Gastrocnemius medialis (tissue), 4 donors: ENCODE measurements at regions not wholly inside any gene's neighbourhood (a gene's known extent, or its start where the extent isn't known, plus 50 kb on each side); places are given as distances from the start of the nearest gene placed in this dataset.

Source experiments
- CTCF ChIP-seq, 5 experiments: fragments of 450-650 bp in 3 of 5; fragments of 200-600 bp in 2 of 5; sonication (generic) in 2 of 5; IDR thresholded peaks in 4 of 5; conservative IDR thresholded peaks in 1 of 5; 1 replicate in 4 of 5; 2 replicates in 1 of 5; pipeline ENCODE4 v1.5.1; 2016 to 2019; ENCODE audit warnings: antibody characterized with exemption in 5 of 5, mild to moderate bottlenecking in 3 of 5, moderate library complexity in 3 of 5
- POLR2A ChIP-seq, 2 donors: fragments of 450-650 bp; IDR thresholded peaks; one replicate each; pipeline ENCODE4 v1.6.1; 2017; ENCODE audit warnings: antibody characterized with exemption in 2 of 2, mild to moderate bottlenecking in 2 of 2, moderate library complexity in 2 of 2

DNA sequence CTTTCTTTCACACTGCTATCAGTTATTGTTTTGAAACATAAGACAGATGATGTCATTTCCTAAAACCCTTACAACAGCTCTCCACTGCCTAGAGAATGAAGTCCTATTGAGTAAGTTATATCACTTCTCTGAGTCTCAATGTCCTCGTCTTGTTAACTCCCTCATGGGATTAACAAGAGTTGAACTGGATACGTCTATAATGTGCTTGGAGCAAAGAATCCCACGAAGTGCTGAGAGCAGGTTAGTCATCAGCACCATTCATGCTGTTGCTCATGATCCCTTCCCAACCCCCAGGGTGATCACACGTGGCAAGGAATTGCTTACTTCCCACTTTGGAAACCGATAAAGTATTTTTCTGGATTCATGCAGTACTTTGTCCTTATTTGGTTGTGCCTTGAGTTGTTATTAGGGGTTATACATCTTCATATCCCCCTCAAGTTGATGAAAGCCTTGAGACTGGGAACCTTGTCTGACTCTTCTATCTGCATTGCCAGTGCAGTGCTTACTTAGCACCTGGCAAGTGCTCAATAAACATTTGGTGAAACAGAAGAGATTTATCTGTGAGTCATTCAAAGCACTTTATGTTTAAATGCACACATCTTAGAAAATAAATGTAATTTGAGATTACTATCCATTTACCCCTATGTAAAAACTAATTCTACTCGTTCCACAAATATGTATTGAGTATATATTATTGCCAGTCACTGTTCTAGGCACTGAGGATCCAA lies 487.5 kb downstream of the EPM2A start:
- TF ChIP-seq CTCF (IDR thresholded peaks at IDR 0.05 in 4 of 5, conservative IDR thresholded peaks at IDR 0.05 in 1 of 5): no peak
- TF ChIP-seq POLR2A (IDR thresholded peaks at IDR 0.05): no peak
